ENCODE measurements at regions not wholly inside any gene's neighbourhood (a gene's known extent, or its start where the extent isn't known, plus 50 kb on each side); places are given as distances from the start of the nearest gene placed in this dataset.

DNA sequence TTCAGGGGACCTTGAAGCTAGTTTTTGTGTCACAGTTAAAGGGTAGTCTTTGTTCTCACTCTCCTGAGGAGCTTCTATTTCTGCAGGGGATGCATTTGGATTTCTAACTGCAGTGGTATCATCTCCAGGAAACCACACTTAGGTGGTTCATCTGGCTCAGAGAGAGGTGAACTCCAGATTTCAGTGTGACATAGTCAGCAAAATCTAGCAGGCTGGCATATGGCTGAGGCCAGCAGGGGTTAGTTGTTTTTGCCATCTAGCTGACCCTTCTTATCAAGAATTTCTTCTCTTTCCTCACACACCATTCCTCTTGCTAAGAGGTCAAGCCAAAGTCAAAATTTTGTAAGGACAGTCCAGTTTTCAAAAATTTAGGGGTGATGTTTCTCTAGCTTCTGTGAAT is 248.2 kb downstream of the REEP3 start:
- CTCF ChIA-PET: interaction anchor here (1.4 kb wide), 1 partner anchor 49 kb away, joined by 4 read pairs; no protein-coding TSS in a partner anchor
- H3K9me3 Mint-ChIP-seq (ENCODE audit: low read depth, unreplicated experiment): no peaks in the 10 kb centered on the region
- H3K27ac Mint-ChIP-seq (ENCODE audit: unreplicated experiment): no peak overlapping the region
- H3K4me3 Mint-ChIP-seq (ENCODE audit: low read depth, unreplicated experiment): no peak overlapping the region
- H3K27me3 Mint-ChIP-seq (ENCODE audit: unreplicated experiment): no peaks in the 10 kb centered on the region
- intact Hi-C loops (cut with micrococcal nuclease; ENCODE audit: unreplicated experiment): no loop called here
- TF ChIP-seq, protein P1, sequence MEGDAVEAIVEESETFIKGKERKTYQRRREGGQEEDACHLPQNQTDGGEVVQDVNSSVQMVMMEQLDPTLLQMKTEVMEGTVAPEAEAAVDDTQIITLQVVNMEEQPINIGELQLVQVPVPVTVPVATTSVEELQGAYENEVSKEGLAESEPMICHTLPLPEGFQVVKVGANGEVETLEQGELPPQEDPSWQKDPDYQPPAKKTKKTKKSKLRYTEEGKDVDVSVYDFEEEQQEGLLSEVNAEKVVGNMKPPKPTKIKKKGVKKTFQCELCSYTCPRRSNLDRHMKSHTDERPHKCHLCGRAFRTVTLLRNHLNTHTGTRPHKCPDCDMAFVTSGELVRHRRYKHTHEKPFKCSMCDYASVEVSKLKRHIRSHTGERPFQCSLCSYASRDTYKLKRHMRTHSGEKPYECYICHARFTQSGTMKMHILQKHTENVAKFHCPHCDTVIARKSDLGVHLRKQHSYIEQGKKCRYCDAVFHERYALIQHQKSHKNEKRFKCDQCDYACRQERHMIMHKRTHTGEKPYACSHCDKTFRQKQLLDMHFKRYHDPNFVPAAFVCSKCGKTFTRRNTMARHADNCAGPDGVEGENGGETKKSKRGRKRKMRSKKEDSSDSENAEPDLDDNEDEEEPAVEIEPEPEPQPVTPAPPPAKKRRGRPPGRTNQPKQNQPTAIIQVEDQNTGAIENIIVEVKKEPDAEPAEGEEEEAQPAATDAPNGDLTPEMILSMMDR (IDR thresholded peaks at IDR 0.05; ENCODE audit: unreplicated experiment): no peak
- H3K36me3 Mint-ChIP-seq (ENCODE audit: insufficient read depth, unreplicated experiment): no peaks in the 10 kb centered on the region
- DNase-seq: no peak
- no TSS peak for BruUV-seq (replicated peaks)
- H3K4me1 Mint-ChIP-seq (ENCODE audit: low read depth, unreplicated experiment): peaks cover 8% of the 10 kb centered on the region

DNA sequence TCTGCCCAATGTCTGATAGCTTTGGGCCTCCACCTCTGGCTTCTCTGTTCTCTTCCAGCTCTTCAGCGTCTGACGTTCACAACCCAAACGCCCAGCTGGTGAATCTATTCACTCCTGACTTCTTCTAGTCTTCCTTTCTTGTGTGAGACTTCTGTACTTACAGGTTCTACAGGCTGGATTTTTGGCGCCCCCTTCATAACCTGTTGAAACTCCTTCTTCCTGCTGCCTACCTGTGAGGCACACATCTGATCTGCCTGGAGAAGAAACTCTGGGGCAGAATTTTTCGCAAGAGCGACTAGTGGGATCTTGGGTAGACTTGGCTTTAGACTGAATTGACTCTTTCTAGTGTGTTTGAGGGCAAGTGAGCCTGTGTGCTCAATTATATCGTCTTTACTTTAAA is 249.3 kb downstream of the REEP3 start:
- intact Hi-C loops (cut with micrococcal nuclease; ENCODE audit: unreplicated experiment): loop anchor here (5.0 kb wide), 1 partner anchor 47 kb away; no protein-coding TSS in a partner anchor
- no peak overlapping the region for H3K27ac Mint-ChIP-seq (ENCODE audit: unreplicated experiment)
- TF ChIP-seq, protein P1 (IDR thresholded peaks at IDR 0.05; ENCODE audit: unreplicated experiment): no peak
- H3K4me1 Mint-ChIP-seq (ENCODE audit: low read depth, unreplicated experiment): peaks cover 8% of the 10 kb centered on the region
- no peak overlapping the region for H3K4me3 Mint-ChIP-seq (ENCODE audit: low read depth, unreplicated experiment)
- peak; percentile 19 for DNase-seq
- CTCF ChIA-PET: interaction anchor here (2.7 kb wide), 1 partner anchor 603 kb away, joined by 6 read pairs; no protein-coding TSS in a partner anchor
- BruUV-seq (replicated peaks): no TSS peak
- H3K27me3 Mint-ChIP-seq (ENCODE audit: unreplicated experiment): no peaks in the 10 kb centered on the region
- no peaks in the 10 kb centered on the region for H3K36me3 Mint-ChIP-seq (ENCODE audit: insufficient read depth, unreplicated experiment)
- no peaks in the 10 kb centered on the region for H3K9me3 Mint-ChIP-seq (ENCODE audit: low read depth, unreplicated experiment)

DNA sequence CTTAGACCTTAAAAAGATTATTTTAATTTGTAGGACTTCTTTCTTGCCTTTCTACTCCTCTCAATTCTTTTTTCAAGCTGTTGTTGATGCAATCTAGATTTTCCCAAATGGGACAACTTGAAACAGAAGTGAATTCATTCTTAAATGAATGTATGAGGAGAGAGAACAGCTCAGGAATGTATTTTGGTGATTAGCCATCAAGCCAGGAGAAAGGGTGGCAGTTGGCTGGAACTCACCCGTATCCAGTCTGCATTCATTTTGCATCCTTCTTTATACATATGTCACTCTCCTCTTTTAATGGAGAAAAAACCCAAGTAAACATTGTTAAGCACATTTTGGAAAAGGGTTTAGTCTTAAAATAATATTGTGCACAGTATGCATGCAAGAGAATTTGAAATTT is 251.3 kb downstream of the REEP3 start:
- Mint-ChIP-seq H3K36me3 (ENCODE audit: insufficient read depth, unreplicated experiment) (no peaks in the 10 kb centered on the region), H3K4me1 (ENCODE audit: low read depth, unreplicated experiment) (peaks cover 6% of the 10 kb centered on the region), H3K4me3 (ENCODE audit: low read depth, unreplicated experiment) (no peak overlapping the region), H3K27ac (ENCODE audit: unreplicated experiment) (no peak overlapping the region), H3K27me3 (ENCODE audit: unreplicated experiment) (no peaks in the 10 kb centered on the region), H3K9me3 (ENCODE audit: low read depth, unreplicated experiment) (no peaks in the 10 kb centered on the region)
- BruUV-seq (replicated peaks): no TSS peak
- DNase-seq: no peak
- TF ChIP-seq, protein P1 (IDR thresholded peaks at IDR 0.05; ENCODE audit: unreplicated experiment): no peak
- CTCF ChIA-PET: interaction anchor here (2.7 kb wide), 1 partner anchor 605 kb away, joined by 6 read pairs; no protein-coding TSS in a partner anchor
- intact Hi-C loops (cut with micrococcal nuclease; ENCODE audit: unreplicated experiment): loop anchor here (5.0 kb wide), 1 partner anchor 45 kb away; no protein-coding TSS in a partner anchor

DNA sequence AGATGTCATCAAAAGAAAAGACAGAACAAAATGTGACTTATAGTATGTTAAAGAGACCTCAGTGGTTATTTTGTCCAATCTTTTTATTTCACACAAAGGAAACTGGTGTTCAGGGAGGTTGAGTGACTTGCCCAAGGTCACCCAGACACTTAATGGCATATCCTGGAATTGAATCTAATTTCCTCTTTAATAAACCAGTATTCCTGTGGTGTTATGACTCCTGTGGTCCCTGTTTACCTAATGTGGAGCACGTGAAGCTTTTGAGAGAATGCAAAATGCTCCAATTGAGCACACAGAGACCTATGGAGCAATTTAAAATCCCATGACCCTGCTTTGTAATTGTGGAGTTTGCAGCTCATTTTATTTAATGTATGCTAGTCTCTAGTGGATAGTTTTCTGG is 251.9 kb downstream of the REEP3 start:
- Mint-ChIP-seq H3K4me3 (ENCODE audit: low read depth, unreplicated experiment) (no peak overlapping the region), H3K27me3 (ENCODE audit: unreplicated experiment) (no peaks in the 10 kb centered on the region), H3K9me3 (ENCODE audit: low read depth, unreplicated experiment) (no peaks in the 10 kb centered on the region), H3K36me3 (ENCODE audit: insufficient read depth, unreplicated experiment) (no peaks in the 10 kb centered on the region), H3K4me1 (ENCODE audit: low read depth, unreplicated experiment) (peaks cover under 1% of the 10 kb centered on the region), H3K27ac (ENCODE audit: unreplicated experiment) (no peak overlapping the region)
- intact Hi-C loops (cut with micrococcal nuclease; ENCODE audit: unreplicated experiment): loop anchor here (5.0 kb wide), 1 partner anchor 44 kb away; no protein-coding TSS in a partner anchor
- BruUV-seq (replicated peaks): no TSS peak
- DNase-seq: no peak
- TF ChIP-seq, protein P1 (IDR thresholded peaks at IDR 0.05; ENCODE audit: unreplicated experiment): no peak
- CTCF ChIA-PET: interaction anchor here (2.7 kb wide), 1 partner anchor 606 kb away, joined by 6 read pairs; no protein-coding TSS in a partner anchor
